ENCODE measurements at regions not wholly inside any gene's neighbourhood (a gene's known extent, or its start where the extent isn't known, plus 50 kb on each side); places are given as distances from the start of the nearest gene placed in this dataset.

DNA sequence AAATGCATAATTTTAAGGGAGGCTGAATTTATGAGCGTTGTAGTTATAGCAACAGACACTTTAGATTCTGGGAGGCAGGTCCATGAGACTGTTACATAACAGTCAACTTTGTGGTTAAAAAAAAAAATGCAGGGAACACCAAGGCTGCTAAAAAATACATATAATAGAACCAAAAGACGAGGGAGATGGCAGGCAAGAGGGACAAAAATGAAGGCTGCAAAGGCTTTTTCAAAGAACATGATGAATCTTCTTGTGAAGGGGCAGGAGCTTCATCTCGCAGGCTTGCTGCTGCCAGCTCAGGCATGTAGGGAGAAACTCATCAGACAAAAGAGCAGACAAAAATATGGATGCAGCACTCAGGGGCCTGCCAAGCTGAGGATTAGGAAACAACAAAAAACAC lies 243.9 kb downstream of the SHQ1 start:
- TF ChIP-seq EP300 (IDR thresholded peaks at IDR 0.05; ENCODE audit: low read depth) (no peak), POLR2AphosphoS5 (IDR thresholded peaks at IDR 0.05) (no peak)
- Histone ChIP-seq H3K4me1 (no peaks in the 10 kb centered on the region), H3K27me3 (no peaks in the 10 kb centered on the region)

DNA sequence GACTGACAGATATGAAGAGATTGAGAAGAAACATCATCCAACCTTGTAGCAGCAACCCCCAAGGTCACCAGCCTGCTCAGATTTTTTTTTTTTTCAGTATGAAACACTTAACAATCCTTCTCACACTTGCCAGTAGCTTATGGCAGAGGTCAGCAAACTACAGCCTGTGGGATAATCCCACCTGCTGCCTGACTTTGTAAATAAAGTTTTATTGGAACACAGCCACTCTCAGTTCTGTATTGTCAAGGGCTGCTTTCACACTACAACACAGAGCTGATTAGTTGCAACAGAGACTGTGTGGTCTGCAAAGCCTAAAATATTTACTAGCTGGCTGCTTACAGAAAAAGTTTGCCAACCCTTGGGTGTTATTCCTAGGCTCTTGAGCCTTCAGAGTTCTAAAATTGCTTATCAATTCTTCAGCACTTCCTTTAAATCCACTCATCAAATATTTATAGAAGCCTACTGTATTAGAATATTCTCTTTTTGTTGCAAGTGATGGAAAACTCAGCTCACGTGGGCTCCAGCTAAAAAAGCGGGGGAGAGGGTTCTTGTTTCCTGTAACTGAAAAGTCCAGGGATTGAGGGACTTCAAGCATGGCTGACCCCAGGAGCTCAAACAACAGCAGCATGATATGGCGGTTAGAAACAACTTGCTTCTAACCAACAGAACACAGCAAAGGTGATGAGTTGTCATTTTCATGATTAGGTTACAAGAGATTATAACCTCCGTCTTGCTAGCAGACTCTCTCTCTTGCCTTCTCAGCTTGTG lies 246.1 kb downstream of the SHQ1 start:
- no peak overlapping the region for H3K27ac ChIP-seq
- H3K4me1 ChIP-seq = no peaks in the 10 kb centered on the region
- in situ Hi-C loops (cut with MboI; ENCODE audit: low pct_ligation_motif_present in 1 of 4, low pct_unique_long_range_greater_than_20kb in 1 of 4, low sequenced_read_pairs in 3 of 4) (no loop called here), intact Hi-C loops (cut with DNase I; ENCODE audit: low total_unique reads) (no loop called here)
- DNase-seq = no peak
- H3K36me3 ChIP-seq = no peaks in the 10 kb centered on the region
- H3K9me3 ChIP-seq = no peaks in the 10 kb centered on the region
- no peak overlapping the region for H3K4me3 ChIP-seq
- no peaks in the 10 kb centered on the region for H3K27me3 ChIP-seq
- WGBS, 2 donors (ENCODE audit: low coverage in 1 of 2) = 83 to 100% methylated on average over 3 to 4 of the region's 4 CpGs
- TF ChIP-seq POLR2A (IDR thresholded peaks at IDR 0.05) (no peak), EP300 (IDR thresholded peaks at IDR 0.05; ENCODE audit: low read depth) (no peak), POLR2AphosphoS5 (IDR thresholded peaks at IDR 0.05) (no peak)
- TF ChIP-seq, protein P1, sequence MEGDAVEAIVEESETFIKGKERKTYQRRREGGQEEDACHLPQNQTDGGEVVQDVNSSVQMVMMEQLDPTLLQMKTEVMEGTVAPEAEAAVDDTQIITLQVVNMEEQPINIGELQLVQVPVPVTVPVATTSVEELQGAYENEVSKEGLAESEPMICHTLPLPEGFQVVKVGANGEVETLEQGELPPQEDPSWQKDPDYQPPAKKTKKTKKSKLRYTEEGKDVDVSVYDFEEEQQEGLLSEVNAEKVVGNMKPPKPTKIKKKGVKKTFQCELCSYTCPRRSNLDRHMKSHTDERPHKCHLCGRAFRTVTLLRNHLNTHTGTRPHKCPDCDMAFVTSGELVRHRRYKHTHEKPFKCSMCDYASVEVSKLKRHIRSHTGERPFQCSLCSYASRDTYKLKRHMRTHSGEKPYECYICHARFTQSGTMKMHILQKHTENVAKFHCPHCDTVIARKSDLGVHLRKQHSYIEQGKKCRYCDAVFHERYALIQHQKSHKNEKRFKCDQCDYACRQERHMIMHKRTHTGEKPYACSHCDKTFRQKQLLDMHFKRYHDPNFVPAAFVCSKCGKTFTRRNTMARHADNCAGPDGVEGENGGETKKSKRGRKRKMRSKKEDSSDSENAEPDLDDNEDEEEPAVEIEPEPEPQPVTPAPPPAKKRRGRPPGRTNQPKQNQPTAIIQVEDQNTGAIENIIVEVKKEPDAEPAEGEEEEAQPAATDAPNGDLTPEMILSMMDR (IDR thresholded peaks at IDR 0.05) = no peak

More for the DNA sequence above, 243.9 kb downstream of the SHQ1 start:
- Histone ChIP-seq H3K36me3 (no peaks in the 10 kb centered on the region), H3K27ac (no peak overlapping the region), H3K9me3 (no peaks in the 10 kb centered on the region), H3K4me3 (no peak overlapping the region)
- DNase-seq = no peak
- in situ Hi-C loops (cut with MboI; ENCODE audit: low pct_ligation_motif_present in 1 of 4, low pct_unique_long_range_greater_than_20kb in 1 of 4, low sequenced_read_pairs in 3 of 4) (no loop called here), intact Hi-C loops (cut with DNase I; ENCODE audit: low total_unique reads) (no loop called here)
- 43 to 60% methylated on average over 3 of the region's 3 CpGs for WGBS, 2 donors (ENCODE audit: low coverage in 1 of 2)

DNA sequence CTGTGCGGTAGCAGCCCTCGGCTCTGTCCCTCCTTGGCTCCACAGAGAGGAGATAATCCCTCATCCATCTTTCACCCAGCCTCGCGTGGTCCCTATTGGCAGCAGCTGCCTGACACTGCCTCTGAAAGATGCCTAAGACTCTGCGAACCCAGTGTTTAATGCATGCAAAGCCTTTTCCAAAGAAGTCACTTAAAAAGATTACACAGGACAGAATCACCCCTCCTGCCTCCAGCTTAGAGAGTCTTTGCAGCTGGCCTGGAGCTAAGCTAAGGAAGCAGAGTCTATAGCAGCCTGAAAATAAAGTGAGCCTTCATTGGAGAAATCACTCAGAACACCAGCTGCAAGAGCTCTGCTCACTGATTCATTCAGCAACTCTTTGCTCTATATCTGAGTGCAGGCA lies 247.2 kb downstream of the SHQ1 start:
- 84% methylated on average over 5 of the region's 5 CpGs; no CpG with 5 or more reads in 1 of the 2 donors for WGBS, 2 donors (ENCODE audit: low coverage in 1 of 2)
- TF ChIP-seq, protein P1 (IDR thresholded peaks at IDR 0.05) = no peak
- TF ChIP-seq POLR2AphosphoS5 (IDR thresholded peaks at IDR 0.05) (no peak), POLR2A (IDR thresholded peaks at IDR 0.05) (no peak), EP300 (IDR thresholded peaks at IDR 0.05; ENCODE audit: low read depth) (no peak)
- in situ Hi-C loops (cut with MboI; ENCODE audit: low pct_ligation_motif_present in 1 of 4, low pct_unique_long_range_greater_than_20kb in 1 of 4, low sequenced_read_pairs in 3 of 4) = no loop called here
- H3K27ac ChIP-seq = no peak overlapping the region
- no peak overlapping the region for H3K4me3 ChIP-seq
- no peaks in the 10 kb centered on the region for H3K4me1 ChIP-seq
- H3K36me3 ChIP-seq = no peaks in the 10 kb centered on the region
- intact Hi-C loops (cut with DNase I; ENCODE audit: low total_unique reads) = no loop called here
- no peaks in the 10 kb centered on the region for H3K9me3 ChIP-seq
- H3K27me3 ChIP-seq = no peaks in the 10 kb centered on the region
- DNase-seq = no peak

DNA sequence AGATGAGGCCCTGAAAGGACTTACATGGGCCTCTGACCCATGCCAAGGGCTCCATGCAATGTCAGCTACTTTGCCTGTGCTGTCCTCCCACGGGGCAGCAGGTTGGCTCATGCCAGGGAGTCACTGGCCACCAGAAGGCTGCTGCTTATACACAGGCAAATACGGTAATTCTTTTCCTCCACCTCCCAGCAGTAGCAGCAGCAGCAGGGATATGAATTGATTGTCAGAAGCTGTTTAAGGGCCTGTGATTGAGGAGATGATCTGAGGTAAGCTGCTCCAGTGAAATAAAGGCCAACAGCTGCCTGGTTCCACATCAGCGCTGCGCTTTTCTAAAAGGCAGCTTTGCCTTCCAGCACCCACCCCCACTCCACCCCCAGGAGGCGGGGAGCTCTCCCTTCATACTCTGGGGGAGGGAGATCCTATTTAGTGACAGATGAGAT lies 250.5 kb downstream of the SHQ1 start:
- no peaks in the 10 kb centered on the region for H3K36me3 ChIP-seq
- H3K9me3 ChIP-seq = no peaks in the 10 kb centered on the region
- H3K4me1 ChIP-seq = no peaks in the 10 kb centered on the region
- DNase-seq = no peak
- no peak for TF ChIP-seq POLR2A (IDR thresholded peaks at IDR 0.05)
- no peak for TF ChIP-seq POLR2AphosphoS5 (IDR thresholded peaks at IDR 0.05)
- no peak for TF ChIP-seq EP300 (IDR thresholded peaks at IDR 0.05; ENCODE audit: low read depth)
- TF ChIP-seq, protein P1 (IDR thresholded peaks at IDR 0.05) = no peak
- H3K27me3 ChIP-seq = no peaks in the 10 kb centered on the region
- no peak overlapping the region for H3K4me3 ChIP-seq
- in situ Hi-C loops (cut with MboI; ENCODE audit: low pct_ligation_motif_present in 1 of 4, low pct_unique_long_range_greater_than_20kb in 1 of 4, low sequenced_read_pairs in 3 of 4) = no loop called here
- H3K27ac ChIP-seq = no peak overlapping the region
- WGBS, 2 donors (ENCODE audit: low coverage in 1 of 2) = 81 to 88% methylated on average over 3 to 5 of the region's 5 CpGs
- intact Hi-C loops (cut with DNase I; ENCODE audit: low total_unique reads) = no loop called here

Data from transverse colon (tissue), 4 donors.